Neural progenitor cell (in vitro differentiated cells): ENCODE measurements at regions not wholly inside any gene's neighbourhood (a gene's known extent, or its start where the extent isn't known, plus 50 kb on each side); places are given as distances from the start of the nearest gene placed in this dataset.

Experiments used
- DNase-seq: peaks from one replicate; pipeline ENCODE4 v3.0.0-alpha.2; 2016; ENCODE audit warnings: low spot score
- H2AFZ ChIP-seq: fragments of 200-600 bp; sonication (generic); replicated peaks from 2 replicates; pipeline ENCODE4 v1.6.1; 2016; ENCODE audit warnings: antibody characterized with exemption
- H3F3A ChIP-seq: fragments of 200-600 bp; sonication (generic); 2 replicates; pipeline ENCODE4 v1.6.1; 2016; ENCODE audit warnings: antibody characterized with exemption, low read depth
- H3K27ac ChIP-seq: fragments of 200-600 bp; sonication (generic); 2 replicates; pipeline ENCODE4 v1.5.1; 2016; ENCODE audit warnings: mild to moderate bottlenecking
- H3K27me3 ChIP-seq: fragments of 200-600 bp; sonication (generic); 2 replicates; pipeline ENCODE4 v1.6.1; 2016; ENCODE audit warnings: mild to moderate bottlenecking, moderate library complexity
- H3K36me3 ChIP-seq: fragments of 200-600 bp; sonication (generic); 2 replicates; pipeline ENCODE4 v1.5.1; 2016
- H3K4me1 ChIP-seq: fragments of 200-600 bp; sonication (generic); 2 replicates; pipeline ENCODE4 v1.6.1; 2016; ENCODE audit warnings: mixed run types
- H3K4me2 ChIP-seq: fragments of 200-600 bp; sonication (generic); 2 replicates; pipeline ENCODE4 v1.6.1; 2016
- H3K4me3 ChIP-seq: fragments of 200-600 bp; sonication (generic); 2 replicates; pipeline ENCODE4 v1.5.1; 2016
- H3K79me2 ChIP-seq: fragments of 200-600 bp; sonication (generic); 2 replicates; pipeline ENCODE4 v1.6.1; 2016; ENCODE audit warnings: low read depth
- H3K9ac ChIP-seq: fragments of 200-600 bp; sonication (generic); 2 replicates; pipeline ENCODE4 v1.6.1; 2016
- H3K9me3 ChIP-seq: fragments of 200-600 bp; sonication (generic); 2 replicates; pipeline ENCODE4 v1.5.1; 2016; ENCODE audit warnings: low read depth
- H4K20me1 ChIP-seq: fragments of 200-600 bp; sonication (generic); 2 replicates; pipeline ENCODE4 v1.6.1; 2016; ENCODE audit warnings: low read depth
- H3K27ac Mint-ChIP-seq: 3 replicates; pipeline ENCODE4 v1.8.0; 2021; ENCODE audit warnings: mixed read lengths
- H3K27me3 Mint-ChIP-seq: 2 replicates; pipeline ENCODE4 v1.8.0; 2022; ENCODE audit warnings: low read depth, mild to moderate bottlenecking, inconsistent platforms, moderate library complexity, mixed read lengths; ENCODE audit not compliant: insufficient read depth
- H3K36me3 Mint-ChIP-seq: 3 replicates; pipeline ENCODE4 v1.8.0; 2021; ENCODE audit warnings: mixed read lengths
- H3K4me1 Mint-ChIP-seq: 3 replicates; pipeline ENCODE4 v1.8.0; 2021; ENCODE audit warnings: mixed read lengths
- H3K4me3 Mint-ChIP-seq: 3 replicates; pipeline ENCODE4 v1.8.0; 2021; ENCODE audit warnings: mild to moderate bottlenecking, moderate library complexity, mixed read lengths
- H3K9me3 Mint-ChIP-seq: 3 replicates; pipeline ENCODE4 v1.8.0; 2020; ENCODE audit warnings: mixed read lengths
- CTCF ChIP-seq: fragments of 200-600 bp; sonication (generic); IDR thresholded peaks from 2 replicates; pipeline ENCODE4 v1.5.1; 2017; ENCODE audit warnings: antibody characterized with exemption, mild to moderate bottlenecking
- EZH2 ChIP-seq: fragments of 200-600 bp; sonication (generic); IDR thresholded peaks from 2 replicates; pipeline ENCODE4 v1.6.1; 2017; ENCODE audit warnings: antibody characterized with exemption, mild to moderate bottlenecking, moderate library complexity
- EZH2phosphoT487 ChIP-seq: fragments of 200-600 bp; sonication (generic); IDR thresholded peaks from 2 replicates; pipeline ENCODE4 v1.6.1; 2017; ENCODE audit warnings: antibody characterized with exemption

GRCh38 chr2:16059393-16060016 lies 119.2 kb downstream of the MYCN start:
- H3K27ac ChIP-seq, result no peak overlapping the region
- H3K4me1 ChIP-seq, result no peaks in the 10 kb centered on the region
- no peaks in the 10 kb centered on the region for H3K36me3 ChIP-seq
- no peaks in the 10 kb centered on the region for H4K20me1 ChIP-seq
- H3K9me3 ChIP-seq, result peaks cover 4% of the 10 kb centered on the region
- DNase-seq, result no peak
- H3K27me3 ChIP-seq, result no peaks in the 10 kb centered on the region
- Mint-ChIP-seq H3K27me3 (peaks cover 11% of the 10 kb centered on the region), H3K9me3 (peaks cover 43% of the 10 kb centered on the region), H3K4me1 (peaks cover 13% of the 10 kb centered on the region), H3K36me3 (peaks cover 10% of the 10 kb centered on the region), H3K27ac (no peak overlapping the region), H3K4me3 (no peak overlapping the region)
- TF ChIP-seq EZH2phosphoT487 (no peak), EZH2 (no peak), CTCF (no peak)
- no peaks in the 10 kb centered on the region for H3K79me2 ChIP-seq
- no peak overlapping the region for H3K4me3 ChIP-seq
- no peak overlapping the region for H3K4me2 ChIP-seq
- H2AFZ ChIP-seq, result no peak overlapping the region
- H3F3A ChIP-seq, result no peaks in the 10 kb centered on the region
- no peak overlapping the region for H3K9ac ChIP-seq

- H3F3A ChIP-seq, result no peaks in the 10 kb centered on the region
- no peaks in the 10 kb centered on the region for H3K27me3 ChIP-seq
- H3K27ac ChIP-seq, result no peak overlapping the region
- peaks cover 6% of the 10 kb centered on the region for H3K36me3 Mint-ChIP-seq
- no peaks in the 10 kb centered on the region for H3K4me1 ChIP-seq
- TF ChIP-seq EZH2phosphoT487 (no peak), CTCF (no peak), EZH2 (no peak)
- H3K79me2 ChIP-seq, result no peaks in the 10 kb centered on the region
- no peaks in the 10 kb centered on the region for H4K20me1 ChIP-seq
- peaks cover 13% of the 10 kb centered on the region for H3K4me1 Mint-ChIP-seq
- peaks cover 4% of the 10 kb centered on the region for H3K9me3 ChIP-seq
- H3K9me3 Mint-ChIP-seq, result peaks cover 36% of the 10 kb centered on the region
- H3K27ac Mint-ChIP-seq, result no peak overlapping the region
- H3K9ac ChIP-seq, result no peak overlapping the region
- no peak overlapping the region for H3K4me2 ChIP-seq
- no peak overlapping the region for H3K4me3 ChIP-seq
- no peaks in the 10 kb centered on the region for H3K36me3 ChIP-seq
- H2AFZ ChIP-seq, result no peak overlapping the region
- no peak overlapping the region for H3K4me3 Mint-ChIP-seq
- DNase-seq, result no peak
- H3K27me3 Mint-ChIP-seq, result peaks cover 11% of the 10 kb centered on the region
Observed at GRCh38 chr2:16058747-16059358, 118.5 kb downstream of the MYCN start.

- peaks cover 4% of the 10 kb centered on the region for H3K9me3 ChIP-seq
- no peaks in the 10 kb centered on the region for H4K20me1 ChIP-seq
- Mint-ChIP-seq H3K27ac (no peak overlapping the region), H3K4me3 (no peak overlapping the region), H3K9me3 (peaks cover 30% of the 10 kb centered on the region), H3K36me3 (peaks cover 3% of the 10 kb centered on the region), H3K4me1 (peaks cover 13% of the 10 kb centered on the region), H3K27me3 (peaks cover 11% of the 10 kb centered on the region)
- no peaks in the 10 kb centered on the region for H3K27me3 ChIP-seq
- no peaks in the 10 kb centered on the region for H3K4me1 ChIP-seq
- no peak for DNase-seq
- H3K79me2 ChIP-seq, result no peaks in the 10 kb centered on the region
- no peaks in the 10 kb centered on the region for H3K36me3 ChIP-seq
- H3K4me3 ChIP-seq, result no peak overlapping the region
- H3K9ac ChIP-seq, result no peak overlapping the region
- H3K27ac ChIP-seq, result no peak overlapping the region
- no peak for TF ChIP-seq EZH2
- no peak for TF ChIP-seq CTCF
- H3K4me2 ChIP-seq, result no peak overlapping the region
- no peak overlapping the region for H2AFZ ChIP-seq
- H3F3A ChIP-seq, result no peaks in the 10 kb centered on the region
Observed at GRCh38 chr2:16058256-16058655, 117.9 kb downstream of the MYCN start.
